ENCODE measurements at regions not wholly inside any gene's neighbourhood (a gene's known extent, or its start where the extent isn't known, plus 50 kb on each side); places are given as distances from the start of the nearest gene placed in this dataset.

GRCh38 chr10:129396021-129396722 is 70.9 kb upstream of the MGMT start:
- TF ChIP-seq, protein P1, sequence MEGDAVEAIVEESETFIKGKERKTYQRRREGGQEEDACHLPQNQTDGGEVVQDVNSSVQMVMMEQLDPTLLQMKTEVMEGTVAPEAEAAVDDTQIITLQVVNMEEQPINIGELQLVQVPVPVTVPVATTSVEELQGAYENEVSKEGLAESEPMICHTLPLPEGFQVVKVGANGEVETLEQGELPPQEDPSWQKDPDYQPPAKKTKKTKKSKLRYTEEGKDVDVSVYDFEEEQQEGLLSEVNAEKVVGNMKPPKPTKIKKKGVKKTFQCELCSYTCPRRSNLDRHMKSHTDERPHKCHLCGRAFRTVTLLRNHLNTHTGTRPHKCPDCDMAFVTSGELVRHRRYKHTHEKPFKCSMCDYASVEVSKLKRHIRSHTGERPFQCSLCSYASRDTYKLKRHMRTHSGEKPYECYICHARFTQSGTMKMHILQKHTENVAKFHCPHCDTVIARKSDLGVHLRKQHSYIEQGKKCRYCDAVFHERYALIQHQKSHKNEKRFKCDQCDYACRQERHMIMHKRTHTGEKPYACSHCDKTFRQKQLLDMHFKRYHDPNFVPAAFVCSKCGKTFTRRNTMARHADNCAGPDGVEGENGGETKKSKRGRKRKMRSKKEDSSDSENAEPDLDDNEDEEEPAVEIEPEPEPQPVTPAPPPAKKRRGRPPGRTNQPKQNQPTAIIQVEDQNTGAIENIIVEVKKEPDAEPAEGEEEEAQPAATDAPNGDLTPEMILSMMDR (IDR thresholded peaks at IDR 0.05; ENCODE audit: borderline replicate concordance, extremely low read depth, low read length, poor library complexity, severe bottlenecking): no peak
- TF ChIP-seq EZH2 (IDR thresholded peaks at IDR 0.05; ENCODE audit: borderline replicate concordance, low read depth, low read length, severe bottlenecking): no peak
